GM12872 (cell line): ENCODE measurements at regions not wholly inside any gene's neighbourhood (a gene's known extent, or its start where the extent isn't known, plus 50 kb on each side); places are given as distances from the start of the nearest gene placed in this dataset.

Experiments
- TF ChIP-seq, protein P1 (sequence below): IDR thresholded peaks from 3 replicates; pipeline ENCODE4 v1.5.1; 2011; ENCODE audit warnings: low read depth, mild to moderate bottlenecking, low read length, moderate library complexity; ENCODE audit not compliant: insufficient read depth

DNA sequence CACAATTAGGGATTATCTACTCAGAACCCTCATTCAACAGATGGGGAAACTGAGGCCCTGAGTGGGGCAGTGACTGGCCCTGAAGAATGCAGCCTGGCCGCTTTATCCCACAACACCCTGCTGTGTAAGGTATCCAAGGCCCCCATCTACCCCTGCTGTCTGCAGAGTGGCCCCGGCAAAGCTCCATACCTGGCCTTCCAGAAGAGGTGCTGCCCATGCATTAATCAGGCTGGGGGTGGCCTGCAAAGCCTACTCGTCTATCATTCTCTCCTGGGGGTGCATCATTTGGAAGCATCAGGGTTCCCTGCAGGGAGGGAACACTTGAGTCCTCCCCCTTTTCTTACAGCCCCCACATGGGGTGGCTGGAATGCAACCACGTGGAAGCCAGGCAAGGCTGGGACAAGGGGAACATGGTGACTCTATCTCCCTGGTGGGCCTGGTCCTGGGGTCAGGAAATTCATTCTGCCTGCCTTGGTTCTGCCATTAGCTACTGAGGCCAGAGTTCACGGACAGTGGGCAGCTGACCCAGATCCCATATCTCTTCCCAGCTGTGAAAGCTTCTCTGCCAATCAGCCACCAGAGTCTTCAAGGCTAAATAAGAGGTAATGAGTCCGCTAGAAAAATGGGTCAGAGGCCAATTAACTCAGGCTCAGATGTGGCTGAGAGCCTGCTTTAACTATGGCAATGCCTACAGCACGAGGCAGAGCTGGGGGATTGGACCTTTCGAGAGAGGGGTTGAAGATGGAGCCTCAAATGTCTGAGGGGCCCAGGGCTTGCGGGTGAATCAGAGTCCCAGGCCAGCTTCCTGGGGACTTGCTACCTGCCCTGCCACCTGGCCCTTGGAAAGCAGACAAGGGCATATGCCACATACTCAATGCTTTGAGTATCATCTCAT, 72.3 kb upstream of the TOX2 start:
- TF ChIP-seq, protein P1, sequence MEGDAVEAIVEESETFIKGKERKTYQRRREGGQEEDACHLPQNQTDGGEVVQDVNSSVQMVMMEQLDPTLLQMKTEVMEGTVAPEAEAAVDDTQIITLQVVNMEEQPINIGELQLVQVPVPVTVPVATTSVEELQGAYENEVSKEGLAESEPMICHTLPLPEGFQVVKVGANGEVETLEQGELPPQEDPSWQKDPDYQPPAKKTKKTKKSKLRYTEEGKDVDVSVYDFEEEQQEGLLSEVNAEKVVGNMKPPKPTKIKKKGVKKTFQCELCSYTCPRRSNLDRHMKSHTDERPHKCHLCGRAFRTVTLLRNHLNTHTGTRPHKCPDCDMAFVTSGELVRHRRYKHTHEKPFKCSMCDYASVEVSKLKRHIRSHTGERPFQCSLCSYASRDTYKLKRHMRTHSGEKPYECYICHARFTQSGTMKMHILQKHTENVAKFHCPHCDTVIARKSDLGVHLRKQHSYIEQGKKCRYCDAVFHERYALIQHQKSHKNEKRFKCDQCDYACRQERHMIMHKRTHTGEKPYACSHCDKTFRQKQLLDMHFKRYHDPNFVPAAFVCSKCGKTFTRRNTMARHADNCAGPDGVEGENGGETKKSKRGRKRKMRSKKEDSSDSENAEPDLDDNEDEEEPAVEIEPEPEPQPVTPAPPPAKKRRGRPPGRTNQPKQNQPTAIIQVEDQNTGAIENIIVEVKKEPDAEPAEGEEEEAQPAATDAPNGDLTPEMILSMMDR: no peak

DNA sequence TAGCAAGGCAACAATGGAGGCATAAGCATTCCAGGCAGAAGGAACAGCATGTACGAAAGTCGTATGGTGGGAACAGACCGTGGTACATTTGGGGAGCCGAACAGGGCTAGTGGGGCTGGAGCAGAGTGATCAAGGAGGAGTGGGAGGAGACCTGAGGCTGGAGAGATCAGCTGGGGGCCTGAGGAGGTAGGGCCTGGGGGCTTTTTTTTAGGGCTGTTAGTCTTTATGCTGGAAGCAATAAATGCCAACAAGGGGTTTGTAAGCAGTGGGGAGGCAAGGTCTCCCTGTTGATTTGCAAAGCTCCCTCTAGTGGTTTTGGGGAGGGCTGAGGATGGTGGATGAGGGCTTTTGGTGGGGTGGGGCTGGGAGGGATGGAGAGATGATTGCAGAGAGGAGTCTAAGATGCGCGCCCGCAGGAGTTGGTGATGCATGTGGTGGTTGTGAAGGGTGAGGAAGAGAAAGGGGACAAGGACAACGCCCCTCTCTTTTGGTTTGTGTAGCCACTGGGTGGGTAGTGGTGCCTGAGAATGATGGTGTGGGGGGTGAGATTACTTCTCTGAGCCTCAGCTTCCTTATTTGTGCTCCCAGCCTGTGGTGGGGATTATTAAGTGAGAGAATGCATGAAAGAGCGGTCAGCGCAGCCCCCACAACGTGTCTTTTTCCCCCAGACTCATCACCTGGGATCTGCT, 74.1 kb upstream of the TOX2 start:
- TF ChIP-seq, protein P1: peak; percentile 64

DNA sequence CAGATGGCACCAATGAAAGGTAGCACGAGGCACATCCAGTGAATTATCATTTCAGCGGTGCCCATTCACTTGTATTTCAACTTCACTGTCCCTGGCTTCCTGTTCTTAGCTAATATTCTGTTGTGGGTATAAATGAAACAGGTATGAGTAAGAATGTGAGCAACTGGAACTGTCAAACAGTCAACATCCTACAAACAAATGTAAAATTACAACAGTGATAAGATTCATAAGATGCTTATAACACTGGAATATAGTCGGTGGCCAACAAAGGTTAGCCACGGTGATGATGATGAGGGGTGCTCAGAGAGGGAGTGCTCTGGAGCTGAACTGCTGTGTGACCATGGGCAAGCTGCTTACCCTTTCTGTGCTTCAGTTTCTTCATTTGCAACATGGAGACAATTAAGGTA, 74.9 kb upstream of the TOX2 start:
- TF ChIP-seq, protein P1: no peak

DNA sequence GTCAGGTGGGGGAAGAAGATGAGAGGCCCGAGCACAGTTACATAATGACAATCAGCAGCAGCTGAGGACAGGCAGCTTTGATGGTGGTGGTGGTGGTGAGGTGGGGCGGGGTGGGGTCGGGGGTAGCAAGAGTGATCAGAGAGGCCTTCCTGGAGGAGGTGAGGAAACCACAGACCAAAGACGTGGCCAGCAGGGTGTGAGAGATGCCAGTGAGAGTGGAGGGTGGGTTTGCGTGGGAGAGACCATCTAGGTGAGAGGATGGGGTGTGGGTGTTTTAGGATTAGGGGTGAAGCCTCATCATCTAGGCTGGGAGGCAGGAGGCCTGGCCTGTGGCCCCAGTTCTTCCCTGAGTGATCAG, 76.0 kb upstream of the TOX2 start:
- TF ChIP-seq, protein P1: no peak

DNA sequence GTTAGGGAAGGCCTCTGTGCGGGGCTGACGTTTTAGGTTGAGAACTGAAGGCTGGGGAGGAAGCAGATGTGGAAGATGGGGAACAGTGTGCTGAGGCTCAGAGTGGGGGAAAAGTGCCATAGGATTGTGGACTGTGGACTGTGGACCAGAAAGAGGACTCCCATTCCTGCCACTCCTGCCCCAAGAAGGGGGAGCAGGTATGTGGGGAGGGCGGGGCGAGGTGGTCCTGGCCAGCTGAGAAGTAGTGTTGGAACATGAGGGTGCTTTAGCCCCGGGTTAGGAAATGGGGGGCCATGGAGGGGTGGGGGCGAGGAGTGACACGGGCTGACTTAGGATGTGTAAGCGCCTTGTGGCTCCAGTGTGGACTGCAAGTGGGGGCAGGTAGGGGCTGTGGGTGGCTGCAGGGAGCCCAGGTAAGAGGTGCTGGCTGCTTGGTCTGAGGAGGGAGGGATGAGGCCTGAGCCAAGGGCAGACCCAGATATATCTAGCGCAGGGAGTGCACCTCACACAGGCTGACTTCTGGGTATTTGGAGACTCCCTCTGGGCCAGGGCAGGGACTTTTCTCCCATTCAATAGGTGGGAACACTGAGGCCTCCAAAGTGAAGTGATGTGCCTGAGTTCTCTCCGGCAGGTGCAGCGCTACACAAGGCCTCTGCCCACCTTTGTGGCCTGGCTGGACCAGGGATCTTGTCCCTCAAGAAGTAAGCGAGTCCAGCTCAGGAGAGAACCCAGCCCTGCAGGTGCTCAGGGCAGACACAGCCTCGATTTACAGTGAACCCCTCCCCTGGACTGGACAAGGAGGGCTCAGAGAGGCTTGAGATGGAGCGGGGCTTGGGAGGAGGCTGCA, 76.6 kb upstream of the TOX2 start:
- TF ChIP-seq, protein P1: no peak

DNA sequence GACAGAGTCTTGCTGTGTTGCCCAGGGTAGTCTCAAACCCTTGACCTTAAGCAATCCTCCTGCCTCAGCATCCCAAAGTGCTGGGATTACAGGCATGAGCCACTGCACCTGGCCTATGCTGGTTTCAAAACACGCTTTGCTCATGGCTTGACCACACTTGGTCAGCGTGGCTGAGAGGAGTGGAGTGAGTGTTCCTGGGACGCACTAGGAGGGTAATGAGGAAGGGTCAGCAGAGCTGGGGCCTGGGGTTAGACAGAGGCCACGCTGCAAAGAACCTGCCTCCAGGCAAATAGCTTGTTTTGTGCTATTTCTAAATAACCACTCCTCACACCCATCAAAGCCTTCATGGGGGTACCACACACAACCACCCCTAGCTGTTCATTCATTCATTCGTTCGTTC, 77.9 kb upstream of the TOX2 start:
- TF ChIP-seq, protein P1: no peak
